ENCODE measurements at regions not wholly inside any gene's neighbourhood (a gene's known extent, or its start where the extent isn't known, plus 50 kb on each side); places are given as distances from the start of the nearest gene placed in this dataset.

DNA sequence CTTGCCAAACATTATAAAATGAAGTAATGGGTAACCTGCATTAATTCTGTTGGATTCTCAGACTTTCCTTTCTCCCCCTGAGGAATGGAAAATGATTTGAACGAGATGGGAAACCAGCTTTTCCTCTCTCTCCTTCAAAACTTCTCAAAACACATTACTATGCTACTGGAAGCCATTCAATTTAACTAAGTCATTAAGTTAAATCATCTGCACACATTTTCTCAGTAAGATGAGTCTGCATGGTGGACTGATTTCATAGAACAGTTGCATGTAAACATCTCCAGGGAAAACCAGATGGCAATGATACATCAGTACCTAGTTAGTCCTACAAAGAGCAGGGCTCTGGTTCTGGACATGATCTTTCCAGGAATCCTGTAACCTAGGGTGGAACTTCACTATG lies 59.9 kb downstream of the BMP4 start:
- Histone ChIP-seq H3K9me3 (no peaks in the 10 kb centered on the region), H3K27ac (no peak overlapping the region), H3K4me3 (no peak overlapping the region), H3K4me1 (no peaks in the 10 kb centered on the region), H3K36me3 (no peaks in the 10 kb centered on the region), H3K27me3 (no peaks in the 10 kb centered on the region)
- TF ChIP-seq, protein P1, sequence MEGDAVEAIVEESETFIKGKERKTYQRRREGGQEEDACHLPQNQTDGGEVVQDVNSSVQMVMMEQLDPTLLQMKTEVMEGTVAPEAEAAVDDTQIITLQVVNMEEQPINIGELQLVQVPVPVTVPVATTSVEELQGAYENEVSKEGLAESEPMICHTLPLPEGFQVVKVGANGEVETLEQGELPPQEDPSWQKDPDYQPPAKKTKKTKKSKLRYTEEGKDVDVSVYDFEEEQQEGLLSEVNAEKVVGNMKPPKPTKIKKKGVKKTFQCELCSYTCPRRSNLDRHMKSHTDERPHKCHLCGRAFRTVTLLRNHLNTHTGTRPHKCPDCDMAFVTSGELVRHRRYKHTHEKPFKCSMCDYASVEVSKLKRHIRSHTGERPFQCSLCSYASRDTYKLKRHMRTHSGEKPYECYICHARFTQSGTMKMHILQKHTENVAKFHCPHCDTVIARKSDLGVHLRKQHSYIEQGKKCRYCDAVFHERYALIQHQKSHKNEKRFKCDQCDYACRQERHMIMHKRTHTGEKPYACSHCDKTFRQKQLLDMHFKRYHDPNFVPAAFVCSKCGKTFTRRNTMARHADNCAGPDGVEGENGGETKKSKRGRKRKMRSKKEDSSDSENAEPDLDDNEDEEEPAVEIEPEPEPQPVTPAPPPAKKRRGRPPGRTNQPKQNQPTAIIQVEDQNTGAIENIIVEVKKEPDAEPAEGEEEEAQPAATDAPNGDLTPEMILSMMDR (IDR thresholded peaks at IDR 0.05) = no peak
- ATAC-seq (no peak), DNase-seq (peak in 1 of 4 donors; percentile 52)
- intact Hi-C loops (cut with DNase I) = no loop called here

- ATAC-seq (no peak), DNase-seq (no peak)
- intact Hi-C loops (cut with DNase I) = no loop called here
- H3K27me3 ChIP-seq = no peaks in the 10 kb centered on the region
- no peaks in the 10 kb centered on the region for H3K4me1 ChIP-seq
- H3K9me3 ChIP-seq = no peaks in the 10 kb centered on the region
- no peak overlapping the region for H3K4me3 ChIP-seq
- no peaks in the 10 kb centered on the region for H3K36me3 ChIP-seq
- H3K27ac ChIP-seq = no peak overlapping the region
- TF ChIP-seq, protein P1 (IDR thresholded peaks at IDR 0.05) = no peak
Measured at GRCh38 chr14:53894456-53894855, 62.2 kb downstream of the BMP4 start.

- TF ChIP-seq, protein P1 (IDR thresholded peaks at IDR 0.05) = no peak
- intact Hi-C loops (cut with DNase I) = no loop called here
Measured at GRCh38 chr14:53893374-53893773, 63.3 kb downstream of the BMP4 start.

DNA sequence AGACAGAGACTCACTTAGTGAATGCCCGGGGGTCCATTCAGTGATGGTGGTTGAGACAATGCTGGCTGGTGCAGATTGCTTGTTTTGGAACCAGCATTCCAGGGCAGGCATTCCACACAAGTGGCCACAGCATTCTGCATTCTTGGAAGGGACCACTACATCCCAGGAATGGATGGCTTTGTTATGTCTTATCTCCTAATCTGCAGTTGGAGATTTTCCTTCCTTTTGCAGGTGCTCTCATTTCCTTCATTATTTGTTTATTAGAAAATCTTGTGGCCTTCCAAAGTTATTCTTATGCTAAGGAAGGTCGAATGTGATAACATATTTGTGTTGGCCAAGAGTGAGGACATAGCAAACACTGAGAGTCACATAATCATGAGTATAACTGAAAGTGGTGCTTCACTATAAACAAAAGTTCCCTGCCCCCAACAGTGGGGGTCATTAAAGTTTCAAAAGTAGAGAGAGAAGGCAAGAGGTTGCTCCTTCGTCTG lies 66.0 kb downstream of the BMP4 start:
- intact Hi-C loops (cut with DNase I) = no loop called here
- H3K27me3 ChIP-seq = no peaks in the 10 kb centered on the region
- H3K36me3 ChIP-seq = no peaks in the 10 kb centered on the region
- no peaks in the 10 kb centered on the region for H3K9me3 ChIP-seq
- TF ChIP-seq, protein P1 (IDR thresholded peaks at IDR 0.05) = no peak
- H3K4me3 ChIP-seq = no peak overlapping the region
- DNase-seq = no peak
- H3K4me1 ChIP-seq = no peaks in the 10 kb centered on the region
- H3K27ac ChIP-seq = no peak overlapping the region
- peak; percentile 23 for ATAC-seq

More at GRCh38 chr14:53893374-53893773, 63.3 kb downstream of the BMP4 start:
- Histone ChIP-seq H3K4me1 (no peaks in the 10 kb centered on the region), H3K36me3 (no peaks in the 10 kb centered on the region), H3K27ac (no peak overlapping the region), H3K9me3 (no peaks in the 10 kb centered on the region), H3K4me3 (no peak overlapping the region), H3K27me3 (no peaks in the 10 kb centered on the region)
- peak; percentile 44 for ATAC-seq
- no peak for DNase-seq

DNA sequence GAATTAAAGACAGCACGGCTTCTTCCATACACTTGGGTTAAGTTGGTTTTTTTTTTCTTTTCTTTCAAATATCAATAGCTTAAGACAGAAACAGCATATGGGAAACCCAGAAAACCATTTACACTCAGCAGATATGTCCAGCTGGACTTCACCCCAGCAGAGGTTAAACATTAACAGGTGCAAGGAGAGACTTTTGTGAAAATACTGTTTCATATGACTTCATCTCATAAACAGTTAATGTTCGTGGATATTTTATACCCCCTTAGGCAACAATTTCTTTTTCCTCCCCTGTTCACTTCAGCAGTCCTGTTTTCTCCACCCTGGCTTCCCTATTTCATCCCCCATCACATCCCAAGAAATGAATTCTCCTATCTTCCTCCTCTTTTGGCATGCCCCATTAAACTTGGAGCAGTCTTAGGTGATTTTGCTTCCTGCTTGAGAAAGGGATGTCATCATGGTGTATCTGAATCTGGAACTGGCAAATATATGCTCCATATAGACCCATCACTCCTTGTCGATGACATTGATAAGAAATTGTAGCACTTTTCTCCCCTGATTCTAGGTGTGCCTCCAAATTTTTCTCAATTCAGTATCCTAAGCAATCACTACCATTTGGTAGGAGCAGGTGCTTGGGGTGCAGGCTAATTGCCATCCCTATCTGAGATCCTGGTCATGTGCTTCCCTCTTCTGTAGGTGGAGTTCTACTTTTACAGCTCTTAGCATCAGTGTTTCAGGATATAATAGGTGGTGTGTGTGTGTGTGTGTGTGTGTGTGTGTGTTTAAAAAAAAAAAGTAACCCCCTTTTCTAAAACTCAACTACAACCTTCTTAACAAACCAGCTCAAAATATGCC lies 67.9 kb downstream of the BMP4 start:
- ATAC-seq (no peak), DNase-seq (no peak)
- TF ChIP-seq, protein P1 (IDR thresholded peaks at IDR 0.05) = no peak
- Histone ChIP-seq H3K36me3 (no peaks in the 10 kb centered on the region), H3K4me3 (no peak overlapping the region), H3K27ac (no peak overlapping the region), H3K27me3 (no peaks in the 10 kb centered on the region), H3K9me3 (no peaks in the 10 kb centered on the region), H3K4me1 (no peaks in the 10 kb centered on the region)
- intact Hi-C loops (cut with DNase I) = no loop called here

Measured in left lung (tissue), 4 donors.